Cardiac muscle cell (in vitro differentiated cells and primary cell): ENCODE measurements at regions not wholly inside any gene's neighbourhood (a gene's known extent, or its start where the extent isn't known, plus 50 kb on each side); places are given as distances from the start of the nearest gene placed in this dataset.
"Not testable (repeated sequence)": the region's sequence is repeated elsewhere in the genome, so short reads cannot be mapped to it uniquely, and the experiment has no call there.

Experiments used
- DNase-seq, 2 donors: peaks; one replicate each; pipeline versions ENCODE4 v3.0.0 to v3.0.0-alpha.2; 2010 to 2017; ENCODE audit warnings: low read depth in 1 of 2, low spot score in 1 of 2
- H3K27ac ChIP-seq: fragments of 200-600 bp; sonication (generic); 2 replicates; pipeline ENCODE4 v1.5.1; 2016
- H3K27me3 ChIP-seq: fragments of 200-600 bp; sonication (generic); 2 replicates; pipeline ENCODE4 v1.6.0; 2016; ENCODE audit warnings: control low read depth
- H3K36me3 ChIP-seq: fragments of 200-600 bp; sonication (generic); 2 replicates; pipeline ENCODE4 v1.5.1; 2016; ENCODE audit warnings: control low read depth
- H3K4me1 ChIP-seq: fragments of 200-600 bp; sonication (generic); 2 replicates; pipeline ENCODE4 v1.8.1; 2017; ENCODE audit warnings: low read depth, mild to moderate bottlenecking, mixed run types
- H3K4me3 ChIP-seq: fragments of 200-600 bp; sonication (generic); 2 replicates; pipeline ENCODE4 v1.5.1; 2016; ENCODE audit warnings: mild to moderate bottlenecking
- H3K9me3 ChIP-seq: fragments of 200-600 bp; sonication (generic); 2 replicates; pipeline ENCODE4 v1.5.1; 2017; ENCODE audit warnings: low read depth, mild to moderate bottlenecking, control low read depth
- CTCF ChIP-seq: IDR thresholded peaks from 2 replicates; pipeline ENCODE4 v1.5.1; 2012; ENCODE audit warnings: low read depth, mild to moderate bottlenecking, low read length

- no peaks in the 10 kb centered on the region for H3K36me3 ChIP-seq
- H3K27me3 ChIP-seq, result peaks cover 4% of the 10 kb centered on the region
- no peak overlapping the region for H3K4me3 ChIP-seq
- H3K27ac ChIP-seq, result no peak overlapping the region
- no peak for DNase-seq
- H3K9me3 ChIP-seq, result no peaks in the 10 kb centered on the region
- TF ChIP-seq CTCF, result no peak
- H3K4me1 ChIP-seq, result no peaks in the 10 kb centered on the region
These were observed 115.3 kb upstream of the SLC35G4 start for GRCh38 chr18:11494107-11494506.

GRCh38 chr18:11489266-11489899 is 120.0 kb upstream of the SLC35G4 start:
- no peak for DNase-seq
- no peak overlapping the region for H3K27ac ChIP-seq

GRCh38 chr18:11488175-11488574 is 121.2 kb upstream of the SLC35G4 start:
- Histone ChIP-seq H3K4me1 (no peaks in the 10 kb centered on the region), H3K4me3 (no peak overlapping the region), H3K27me3 (no peaks in the 10 kb centered on the region), H3K27ac (no peak overlapping the region), H3K36me3 (no peaks in the 10 kb centered on the region), H3K9me3 (no peaks in the 10 kb centered on the region)
- TF ChIP-seq CTCF, result no peak
- DNase-seq, result peak in 1 of 2 donors; percentile 58

More at GRCh38 chr18:11489266-11489899, 120.0 kb upstream of the SLC35G4 start:
- Histone ChIP-seq H3K9me3 (no peaks in the 10 kb centered on the region), H3K27me3 (peaks cover 4% of the 10 kb centered on the region), H3K4me1 (no peaks in the 10 kb centered on the region), H3K4me3 (no peak overlapping the region), H3K36me3 (no peaks in the 10 kb centered on the region)
- TF ChIP-seq CTCF, result no peak

GRCh38 chr18:11487390-11487789 is 122.0 kb upstream of the SLC35G4 start:
- H3K27ac ChIP-seq, result no peak overlapping the region
- no peak for DNase-seq
- H3K27me3 ChIP-seq, result no peaks in the 10 kb centered on the region
- no peaks in the 10 kb centered on the region for H3K9me3 ChIP-seq
- no peak overlapping the region for H3K4me3 ChIP-seq
- no peak for TF ChIP-seq CTCF
- no peaks in the 10 kb centered on the region for H3K4me1 ChIP-seq
- H3K36me3 ChIP-seq, result no peaks in the 10 kb centered on the region

GRCh38 chr18:11482271-11482670 is 127.1 kb upstream of the SLC35G4 start:
- no peak for TF ChIP-seq CTCF
- no peaks in the 10 kb centered on the region for H3K4me1 ChIP-seq
- no peak overlapping the region for H3K4me3 ChIP-seq

GRCh38 chr18:11480692-11481091 is 128.7 kb upstream of the SLC35G4 start:
- no peak overlapping the region for H3K4me3 ChIP-seq
- H3K27me3 ChIP-seq, result no peaks in the 10 kb centered on the region
- no peaks in the 10 kb centered on the region for H3K4me1 ChIP-seq
- no peak for DNase-seq
- H3K9me3 ChIP-seq, result no peaks in the 10 kb centered on the region
- H3K36me3 ChIP-seq, result no peaks in the 10 kb centered on the region
- H3K27ac ChIP-seq, result no peak overlapping the region
- no peak for TF ChIP-seq CTCF

More at GRCh38 chr18:11482271-11482670, 127.1 kb upstream of the SLC35G4 start:
- Histone ChIP-seq H3K9me3 (no peaks in the 10 kb centered on the region), H3K27ac (no peak overlapping the region), H3K36me3 (no peaks in the 10 kb centered on the region), H3K27me3 (no peaks in the 10 kb centered on the region)
- DNase-seq, result peak in 1 of 2 donors; percentile 17

GRCh38 chr18:11479031-11479430 is 130.4 kb upstream of the SLC35G4 start:
- H3K36me3 ChIP-seq, H3K27ac ChIP-seq, H3K9me3 ChIP-seq, H3K4me3 ChIP-seq, H3K27me3 ChIP-seq, H3K4me1 ChIP-seq, DNase-seq: not testable (repeated sequence)
